ENCODE measurements at regions not wholly inside any gene's neighbourhood (a gene's known extent, or its start where the extent isn't known, plus 50 kb on each side); places are given as distances from the start of the nearest gene placed in this dataset.

GRCh38 chr14:73786636-73787485 lies 64.8 kb upstream of the PTGR2 start:
- no peak for TF ChIP-seq CTCF (IDR thresholded peaks at IDR 0.05; ENCODE audit: insufficient read depth, low read depth, low read length, missing control alignments)
- H3K4me3 ChIP-seq (ENCODE audit: low read depth, low read length): peak overlapping the region; percentile 88
- DNase-seq (ENCODE audit: low read depth): peak; percentile 72

DNA sequence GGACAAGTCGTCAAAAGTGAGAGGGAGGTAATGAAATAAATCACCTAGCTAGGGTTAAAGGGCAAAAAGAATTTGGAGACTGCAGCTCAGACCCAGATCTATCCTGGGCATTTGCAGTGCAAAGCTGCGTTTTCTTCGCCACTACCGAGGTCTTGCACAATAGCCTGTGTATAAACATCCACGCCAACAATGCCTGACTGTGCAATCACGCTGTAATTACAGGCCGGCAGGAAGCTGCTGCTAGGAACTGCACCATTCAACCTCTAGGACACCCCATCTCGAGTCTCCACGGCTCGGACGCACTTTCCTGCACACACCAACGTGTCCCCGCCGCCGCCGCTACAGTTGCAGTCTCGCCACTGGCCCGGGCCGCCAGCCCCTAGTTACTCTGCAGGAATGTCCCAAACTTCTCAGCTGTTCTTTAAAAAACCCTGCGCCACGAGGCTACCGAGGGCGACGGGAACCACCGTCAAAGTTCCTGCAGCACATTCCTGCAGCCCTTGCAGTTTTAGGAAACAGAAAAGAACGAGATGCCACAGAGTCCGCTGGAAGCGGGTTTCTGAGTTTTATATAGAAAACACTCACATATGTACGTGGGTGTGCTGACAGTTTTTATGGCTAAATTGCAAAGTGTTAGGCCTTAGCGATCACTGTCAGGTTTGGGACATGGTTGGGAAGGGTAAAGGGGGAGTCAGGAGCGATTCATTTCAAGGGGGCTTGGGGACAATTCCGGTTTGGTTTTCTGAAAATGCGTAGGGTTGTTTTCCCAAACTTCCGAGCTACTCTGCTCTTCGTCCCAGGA lies 65.6 kb upstream of the PTGR2 start:
- TF ChIP-seq CTCF (IDR thresholded peaks at IDR 0.05; ENCODE audit: insufficient read depth, low read depth, low read length, missing control alignments): peak; percentile 23
- DNase-seq (ENCODE audit: low read depth): peak; percentile 85
- peak overlapping the region; percentile 88 for H3K4me3 ChIP-seq (ENCODE audit: low read depth, low read length)

DNA sequence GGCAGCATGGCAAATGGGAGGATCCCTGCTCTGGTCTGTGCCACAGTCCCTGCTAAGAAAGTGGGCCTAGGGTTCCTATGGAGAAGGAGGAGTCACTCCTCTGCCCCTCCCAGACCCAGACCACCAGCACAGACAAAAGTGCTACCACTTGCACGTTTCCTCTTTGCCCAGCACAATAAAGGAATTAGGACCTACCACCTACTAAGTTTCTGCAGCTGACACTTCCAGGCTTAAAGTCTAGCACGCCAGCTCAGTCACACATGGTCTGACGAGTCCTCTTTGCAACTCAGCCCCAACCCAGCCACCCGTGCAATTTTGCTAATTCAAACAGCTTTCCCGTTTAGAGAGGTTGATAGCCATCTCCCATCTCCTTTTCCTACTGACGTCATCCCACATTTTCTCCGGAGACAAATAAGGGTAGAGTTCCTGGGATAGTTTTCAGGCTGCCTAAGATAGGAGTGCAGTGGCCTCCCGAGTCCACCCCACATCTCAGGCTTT lies 66.2 kb upstream of the PTGR2 start:
- peak overlapping the region; percentile 88 for H3K4me3 ChIP-seq (ENCODE audit: low read depth, low read length)
- peak; percentile 61 for DNase-seq (ENCODE audit: low read depth)
- no peak for TF ChIP-seq CTCF (IDR thresholded peaks at IDR 0.05; ENCODE audit: insufficient read depth, low read depth, low read length, missing control alignments)

- H3K4me3 ChIP-seq (ENCODE audit: low read depth, low read length): peak overlapping the region; percentile 88
- DNase-seq (ENCODE audit: low read depth): no peak
- TF ChIP-seq CTCF (IDR thresholded peaks at IDR 0.05; ENCODE audit: insufficient read depth, low read depth, low read length, missing control alignments): no peak
These were observed 66.7 kb upstream of the PTGR2 start for GRCh38 chr14:73784988-73785313.

DNA sequence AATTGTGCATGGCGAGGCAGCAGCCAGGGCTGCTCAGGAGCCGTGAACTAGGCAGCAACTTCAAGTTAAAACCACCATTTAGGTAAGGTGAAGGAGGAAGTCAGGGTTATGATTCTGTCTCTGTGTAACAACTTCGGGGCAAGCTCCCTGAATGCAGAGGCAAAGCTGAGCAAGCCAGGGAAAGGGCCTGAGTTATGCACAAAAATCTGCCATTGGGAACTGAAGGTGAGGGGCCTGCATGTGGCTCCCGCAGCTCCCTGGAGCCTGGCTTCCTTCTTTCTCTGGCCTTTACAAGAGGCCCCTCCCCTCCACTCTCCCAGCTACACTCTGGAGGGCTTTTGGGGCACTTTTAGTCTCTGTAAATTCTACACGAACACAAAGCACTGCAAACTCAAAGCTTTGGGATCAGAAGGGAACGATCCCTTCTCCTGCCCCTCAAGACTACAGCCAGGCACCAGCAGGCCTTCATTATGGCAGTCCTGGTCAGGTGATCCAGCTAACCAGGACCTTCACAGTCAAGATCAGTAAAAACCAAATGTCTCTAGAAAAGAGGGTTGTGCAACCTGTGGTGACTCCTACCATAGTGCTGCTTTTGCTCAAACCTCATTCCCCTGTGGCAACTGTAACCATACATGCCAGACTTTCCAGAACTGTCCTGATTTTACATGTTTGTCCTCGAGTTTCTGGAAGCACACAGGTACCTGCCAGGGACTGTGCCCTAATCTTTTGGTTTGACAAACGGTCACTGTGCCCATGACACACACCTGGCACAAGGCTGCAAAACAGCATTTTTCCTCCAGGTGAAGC lies 67.2 kb upstream of the PTGR2 start:
- no peak for TF ChIP-seq CTCF (IDR thresholded peaks at IDR 0.05; ENCODE audit: insufficient read depth, low read depth, low read length, missing control alignments)
- H3K4me3 ChIP-seq (ENCODE audit: low read depth, low read length): peak overlapping the region; percentile 88
- DNase-seq (ENCODE audit: low read depth): peak; percentile 47

- TF ChIP-seq CTCF (IDR thresholded peaks at IDR 0.05; ENCODE audit: insufficient read depth, low read depth, low read length, missing control alignments): no peak
- DNase-seq (ENCODE audit: low read depth): peak; percentile 32
- H3K4me3 ChIP-seq (ENCODE audit: low read depth, low read length): peak overlapping the region; percentile 88
These were observed 68.4 kb upstream of the PTGR2 start for GRCh38 chr14:73783107-73783727.

Measured in GM12865 (cell line).